ENCODE measurements at regions not wholly inside any gene's neighbourhood (a gene's known extent, or its start where the extent isn't known, plus 50 kb on each side); places are given as distances from the start of the nearest gene placed in this dataset.

GRCh38 chr2:13584020-13584419 lies 867.3 kb downstream of the TRIB2 start:
- H4K20me1 ChIP-seq (ENCODE audit: control insufficient read depth, insufficient read depth, low read length, poor library complexity, severe bottlenecking): no peaks in the 10 kb centered on the region
- CTCF ChIA-PET: no interaction called here
- POLR2A ChIA-PET: no interaction called here

GRCh38 chr2:13585732-13586131 lies 869.0 kb downstream of the TRIB2 start:
- DNase-seq: no peak
- H4K20me1 ChIP-seq (ENCODE audit: control insufficient read depth, insufficient read depth, low read length, poor library complexity, severe bottlenecking): no peaks in the 10 kb centered on the region
- no peak overlapping the region for H3K27ac Mint-ChIP-seq
- H3K27ac ChIP-seq (ENCODE audit: low read length in 2 of 2): no peak overlapping the region
- H3K9me3 ChIP-seq (ENCODE audit: control extremely low read depth in 1 of 3, control insufficient read depth in 2 of 3, insufficient read depth in 1 of 3, low read length in 2 of 3): peaks cover 0 to 3% (median 0%) of the 10 kb centered on the region in 3 donors
- ChIA-PET POLR2A (no interaction called here), CTCF (no interaction called here)
- intact Hi-C loops (cut with micrococcal nuclease): no loop called here
- no peaks in the 10 kb centered on the region for H3K9me3 Mint-ChIP-seq (ENCODE audit: insufficient read depth)
- no peak for TF ChIP-seq CTCF (IDR thresholded peaks at IDR 0.05)
- no peak for TF ChIP-seq EZH2 (IDR thresholded peaks at IDR 0.05; ENCODE audit: borderline replicate concordance, insufficient read depth, low read depth, low read length, poor library complexity, severe bottlenecking)
- no peak overlapping the region for H3K4me3 Mint-ChIP-seq
- H3K79me2 ChIP-seq (ENCODE audit: control insufficient read depth, insufficient read depth, low read length): no peaks in the 10 kb centered on the region
- no peaks in the 10 kb centered on the region for H3K4me1 ChIP-seq (ENCODE audit: control insufficient read depth in 2 of 2, insufficient read depth in 2 of 2, low read length in 2 of 2)
- no peak overlapping the region for H3K9ac ChIP-seq (ENCODE audit: low read length)
- H3K36me3 ChIP-seq (replicated peaks in 1 of 2; ENCODE audit: control extremely low read depth in 1 of 2, control insufficient read depth in 1 of 2, extremely low read depth in 1 of 2, insufficient read depth in 2 of 2, low read length in 1 of 2): no peaks in the 10 kb centered on the region
- H3K27me3 ChIP-seq (replicated peaks in 1 of 4; ENCODE audit: control extremely low read depth in 1 of 4, control insufficient read depth in 3 of 4, insufficient read depth in 4 of 4, low read length in 3 of 4): no peaks in the 10 kb centered on the region
- no peak overlapping the region for H3K4me2 ChIP-seq (replicated peaks; ENCODE audit: low read depth, low read length, poor library complexity, severe bottlenecking)
- no peak overlapping the region for H2AFZ ChIP-seq (ENCODE audit: insufficient read depth, low read depth, low read length, poor library complexity, severe bottlenecking)
- no peaks in the 10 kb centered on the region for H3K27me3 Mint-ChIP-seq
- no peaks in the 10 kb centered on the region for H3K4me1 Mint-ChIP-seq
- ATAC-seq (ENCODE audit: low read depth): no peak
- H3K4me3 ChIP-seq (ENCODE audit: control extremely low read depth in 1 of 5, extremely low read depth in 1 of 5, insufficient read depth in 1 of 5, low read depth in 2 of 5, low read length in 4 of 5): no peak overlapping the region

More at GRCh38 chr2:13584020-13584419, 867.3 kb downstream of the TRIB2 start:
- Mint-ChIP-seq H3K4me3 (no peak overlapping the region), H3K4me1 (no peaks in the 10 kb centered on the region), H3K27me3 (no peaks in the 10 kb centered on the region), H3K27ac (no peak overlapping the region), H3K9me3 (ENCODE audit: insufficient read depth) (no peaks in the 10 kb centered on the region)
- peaks cover 0 to 3% (median 0%) of the 10 kb centered on the region in 3 donors for H3K9me3 ChIP-seq (ENCODE audit: control extremely low read depth in 1 of 3, control insufficient read depth in 2 of 3, insufficient read depth in 1 of 3, low read length in 2 of 3)
- H3K4me3 ChIP-seq (ENCODE audit: control extremely low read depth in 1 of 5, extremely low read depth in 1 of 5, insufficient read depth in 1 of 5, low read depth in 2 of 5, low read length in 4 of 5): no peak overlapping the region
- no peak overlapping the region for H2AFZ ChIP-seq (ENCODE audit: insufficient read depth, low read depth, low read length, poor library complexity, severe bottlenecking)
- no peak for ATAC-seq (ENCODE audit: low read depth)
- H3K79me2 ChIP-seq (ENCODE audit: control insufficient read depth, insufficient read depth, low read length): no peaks in the 10 kb centered on the region
- no peak overlapping the region for H3K9ac ChIP-seq (ENCODE audit: low read length)
- TF ChIP-seq EZH2 (IDR thresholded peaks at IDR 0.05; ENCODE audit: borderline replicate concordance, insufficient read depth, low read depth, low read length, poor library complexity, severe bottlenecking) (no peak), CTCF (IDR thresholded peaks at IDR 0.05) (no peak)
- H3K27me3 ChIP-seq (replicated peaks in 1 of 4; ENCODE audit: control extremely low read depth in 1 of 4, control insufficient read depth in 3 of 4, insufficient read depth in 4 of 4, low read length in 3 of 4): no peaks in the 10 kb centered on the region
- intact Hi-C loops (cut with micrococcal nuclease): no loop called here
- no peak for DNase-seq
- WGBS (ENCODE audit: insufficient coverage): no CpG with 5 or more reads among the region's 2 CpGs
- H3K27ac ChIP-seq (ENCODE audit: low read length in 2 of 2): no peak overlapping the region
- no peaks in the 10 kb centered on the region for H3K36me3 ChIP-seq (replicated peaks in 1 of 2; ENCODE audit: control extremely low read depth in 1 of 2, control insufficient read depth in 1 of 2, extremely low read depth in 1 of 2, insufficient read depth in 2 of 2, low read length in 1 of 2)
- H3K4me1 ChIP-seq (ENCODE audit: control insufficient read depth in 2 of 2, insufficient read depth in 2 of 2, low read length in 2 of 2): no peaks in the 10 kb centered on the region
- H3K4me2 ChIP-seq (replicated peaks; ENCODE audit: low read depth, low read length, poor library complexity, severe bottlenecking): no peak overlapping the region

Data from B cell (primary cell).